ENCODE measurements at regions not wholly inside any gene's neighbourhood (a gene's known extent, or its start where the extent isn't known, plus 50 kb on each side); places are given as distances from the start of the nearest gene placed in this dataset.
"Not testable (repeated sequence)": the region's sequence is repeated elsewhere in the genome, so short reads cannot be mapped to it uniquely, and the experiment has no call there.

GRCh38 chr3:76527773-76528172 is 512.1 kb upstream of the ROBO2 start:
- no peak for TF ChIP-seq ZFX (IDR thresholded peaks at IDR 0.05; ENCODE audit: borderline replicate concordance)
- no peak for TF ChIP-seq CTCF (IDR thresholded peaks at IDR 0.05)
- H3K27ac ChIP-seq = no peak overlapping the region

- no peak overlapping the region for H3K27ac ChIP-seq
- no peak for TF ChIP-seq CTCF (IDR thresholded peaks at IDR 0.05)
- no peak for TF ChIP-seq ZFX (IDR thresholded peaks at IDR 0.05; ENCODE audit: borderline replicate concordance)
Observed at GRCh38 chr3:76532158-76532822, 507.6 kb upstream of the ROBO2 start.

- not testable (repeated sequence) for H3K27ac ChIP-seq
Observed at GRCh38 chr3:76533710-76534109, 506.2 kb upstream of the ROBO2 start.

- not testable (repeated sequence) for H3K27ac ChIP-seq
Observed at GRCh38 chr3:76537857-76538256, 502.0 kb upstream of the ROBO2 start.

GRCh38 chr3:76547674-76548073 is 492.2 kb upstream of the ROBO2 start:
- no peak overlapping the region for H3K27ac ChIP-seq
- TF ChIP-seq ZFX (IDR thresholded peaks at IDR 0.05; ENCODE audit: borderline replicate concordance) (no peak), CTCF (IDR thresholded peaks at IDR 0.05) (no peak)

GRCh38 chr3:76550522-76551201 is 489.2 kb upstream of the ROBO2 start:
- no peak for TF ChIP-seq ZFX (IDR thresholded peaks at IDR 0.05; ENCODE audit: borderline replicate concordance)
- no peak for TF ChIP-seq CTCF (IDR thresholded peaks at IDR 0.05)
- H3K27ac ChIP-seq = no peak overlapping the region

- no peak overlapping the region for H3K27ac ChIP-seq
- TF ChIP-seq CTCF (IDR thresholded peaks at IDR 0.05) = no peak
- no peak for TF ChIP-seq ZFX (IDR thresholded peaks at IDR 0.05; ENCODE audit: borderline replicate concordance)
Observed at GRCh38 chr3:76551739-76552138, 488.2 kb upstream of the ROBO2 start.

GRCh38 chr3:76552653-76553052 is 487.2 kb upstream of the ROBO2 start:
- no peak overlapping the region for H3K27ac ChIP-seq
- TF ChIP-seq ZFX (IDR thresholded peaks at IDR 0.05; ENCODE audit: borderline replicate concordance) = no peak
- no peak for TF ChIP-seq CTCF (IDR thresholded peaks at IDR 0.05)
